GM18498 (cell line): ENCODE measurements at regions not wholly inside any gene's neighbourhood (a gene's known extent, or its start where the extent isn't known, plus 50 kb on each side); places are given as distances from the start of the nearest gene placed in this dataset.

Source experiments
- ATAC-seq: cut with Tn5 transposase; IDR thresholded peaks from one replicate; pipeline ENCODE4 v1.9.1; 2021; ENCODE audit warnings: mild to moderate bottlenecking, moderate library complexity; ENCODE audit not compliant: unreplicated experiment

- no peak for ATAC-seq
Measured at GRCh38 chr13:46951516-46951915, 54.7 kb upstream of the HTR2A start.

DNA sequence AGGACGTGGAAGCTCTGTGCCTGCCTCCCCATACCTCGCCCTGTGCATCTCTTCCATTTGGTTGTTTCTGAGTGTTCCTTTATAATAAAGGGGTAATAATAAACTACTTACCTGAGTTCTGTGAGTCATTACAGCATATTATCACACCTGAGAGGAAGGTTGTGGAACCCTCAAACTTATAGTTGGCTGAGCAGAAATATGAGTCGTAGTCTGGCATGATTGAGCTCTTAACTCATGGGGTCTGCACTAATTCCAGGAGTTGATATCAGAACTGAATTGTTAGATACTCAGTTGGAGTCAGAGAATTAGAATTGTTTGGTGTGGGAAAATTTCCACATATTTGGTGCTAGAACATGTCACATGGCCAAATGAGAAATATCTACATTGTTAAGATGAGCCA, 52.4 kb upstream of the HTR2A start:
- ATAC-seq: no peak

DNA sequence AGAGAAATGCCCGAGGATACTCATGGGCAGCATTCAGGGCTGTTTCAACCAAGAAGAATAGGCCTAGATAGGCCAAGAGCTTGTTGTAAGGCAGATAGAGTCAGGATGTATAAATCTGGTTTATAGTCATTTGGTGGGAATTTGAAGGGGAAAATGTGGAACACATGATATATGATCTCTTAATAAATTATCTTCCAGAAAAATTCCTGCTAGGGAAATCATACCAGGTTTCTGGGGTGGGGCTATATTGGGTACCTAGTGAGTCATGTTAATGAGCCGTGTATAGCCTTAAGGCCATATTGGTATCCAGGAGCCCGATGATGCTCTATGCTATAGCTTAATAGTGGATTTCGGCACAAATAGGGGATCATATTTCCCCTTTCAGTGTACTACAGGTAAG, 51.5 kb upstream of the HTR2A start:
- no peak for ATAC-seq

DNA sequence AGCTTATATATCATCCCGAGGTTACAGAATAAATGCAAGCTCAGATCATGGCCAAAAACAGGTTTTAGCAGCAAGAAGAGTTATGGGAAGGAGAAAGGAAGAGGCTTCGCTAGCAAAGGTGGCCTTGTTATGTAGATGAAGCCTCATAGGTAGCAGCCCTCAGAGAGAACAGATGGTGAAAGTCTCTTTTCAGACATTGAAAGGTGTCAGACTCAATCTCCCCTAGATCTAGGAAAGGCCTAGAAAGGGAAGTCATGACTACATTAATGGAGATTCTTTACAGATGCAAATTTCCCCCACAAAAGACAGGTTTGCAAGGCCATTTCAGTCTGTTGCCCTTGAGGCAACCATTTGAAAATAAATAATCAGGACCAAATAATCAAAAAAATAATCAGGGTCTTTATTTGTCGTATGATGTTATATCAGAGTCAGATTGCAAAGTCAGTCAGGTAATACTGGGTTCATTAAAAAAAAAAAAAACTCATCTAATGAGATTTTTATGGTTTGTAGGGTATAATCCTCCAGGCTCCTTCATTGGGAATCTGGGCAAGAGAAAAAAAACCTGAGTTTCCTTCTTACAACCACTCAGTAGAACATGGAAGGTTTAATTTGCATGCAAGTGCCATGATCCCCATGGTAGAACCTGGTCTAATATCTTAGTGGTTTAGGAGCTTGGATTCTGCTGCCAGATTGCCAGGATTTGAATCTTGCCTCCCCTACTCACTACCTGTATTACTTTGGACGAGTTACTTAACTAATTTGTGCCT, 50.8 kb upstream of the HTR2A start:
- no peak for ATAC-seq
